ENCODE measurements at regions not wholly inside any gene's neighbourhood (a gene's known extent, or its start where the extent isn't known, plus 50 kb on each side); places are given as distances from the start of the nearest gene placed in this dataset.

DNA sequence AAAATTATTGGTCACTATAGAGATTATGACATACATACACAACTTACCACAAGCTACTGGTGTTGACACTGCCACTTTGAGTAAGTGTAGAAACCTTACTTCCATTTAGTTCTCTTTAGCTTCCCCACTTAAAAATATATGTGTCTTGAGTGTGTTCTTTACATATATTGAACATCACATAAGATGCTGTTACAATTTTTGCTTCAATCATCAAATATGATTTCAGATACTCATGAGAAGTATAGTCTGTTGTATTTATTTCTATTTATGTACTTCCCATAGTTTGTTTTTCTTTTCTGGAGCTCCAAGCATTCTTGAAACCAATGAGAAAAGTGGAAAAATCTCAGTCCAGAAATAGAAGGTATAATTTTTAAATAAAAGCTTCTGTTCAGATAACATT, 102.7 kb upstream of the SDK1 start:
- TF ChIP-seq POLR2AphosphoS5 (IDR thresholded peaks at IDR 0.05) (no peak), POLR2A (IDR thresholded peaks at IDR 0.05) (no peak), EP300 (IDR thresholded peaks at IDR 0.05) (no peak)
- TF ChIP-seq, protein P1, sequence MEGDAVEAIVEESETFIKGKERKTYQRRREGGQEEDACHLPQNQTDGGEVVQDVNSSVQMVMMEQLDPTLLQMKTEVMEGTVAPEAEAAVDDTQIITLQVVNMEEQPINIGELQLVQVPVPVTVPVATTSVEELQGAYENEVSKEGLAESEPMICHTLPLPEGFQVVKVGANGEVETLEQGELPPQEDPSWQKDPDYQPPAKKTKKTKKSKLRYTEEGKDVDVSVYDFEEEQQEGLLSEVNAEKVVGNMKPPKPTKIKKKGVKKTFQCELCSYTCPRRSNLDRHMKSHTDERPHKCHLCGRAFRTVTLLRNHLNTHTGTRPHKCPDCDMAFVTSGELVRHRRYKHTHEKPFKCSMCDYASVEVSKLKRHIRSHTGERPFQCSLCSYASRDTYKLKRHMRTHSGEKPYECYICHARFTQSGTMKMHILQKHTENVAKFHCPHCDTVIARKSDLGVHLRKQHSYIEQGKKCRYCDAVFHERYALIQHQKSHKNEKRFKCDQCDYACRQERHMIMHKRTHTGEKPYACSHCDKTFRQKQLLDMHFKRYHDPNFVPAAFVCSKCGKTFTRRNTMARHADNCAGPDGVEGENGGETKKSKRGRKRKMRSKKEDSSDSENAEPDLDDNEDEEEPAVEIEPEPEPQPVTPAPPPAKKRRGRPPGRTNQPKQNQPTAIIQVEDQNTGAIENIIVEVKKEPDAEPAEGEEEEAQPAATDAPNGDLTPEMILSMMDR (IDR thresholded peaks at IDR 0.05) = no peak
- no peak overlapping the region for H3K27ac ChIP-seq
- peaks cover 8% of the 10 kb centered on the region for H3K27me3 ChIP-seq
- H3K4me1 ChIP-seq = no peaks in the 10 kb centered on the region
- no peak overlapping the region for H3K4me3 ChIP-seq
- ATAC-seq = no peak
- H3K9me3 ChIP-seq = peaks cover 0 to 15% (median 0%) of the 10 kb centered on the region in 3 donors
- H3K36me3 ChIP-seq = no peaks in the 10 kb centered on the region

DNA sequence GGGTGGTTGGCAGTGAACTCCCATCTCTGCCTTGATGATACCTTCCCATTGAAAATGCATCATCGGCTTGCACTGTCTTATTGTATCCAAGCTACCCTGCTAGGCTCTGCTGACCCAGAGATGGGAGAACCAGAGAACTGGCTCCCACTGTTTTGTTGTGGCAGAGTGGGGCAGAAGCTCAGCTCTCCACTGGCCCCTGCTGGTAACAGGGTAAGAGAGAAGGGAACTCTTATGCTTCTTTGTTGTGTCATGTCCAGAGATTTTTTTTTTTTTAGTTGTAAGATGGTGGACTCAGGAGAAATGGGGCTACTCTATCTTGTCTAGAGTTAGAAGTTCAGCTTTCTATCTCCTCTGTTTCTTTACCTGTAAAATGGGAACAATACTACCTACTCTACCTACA, 100.5 kb upstream of the SDK1 start:
- no peaks in the 10 kb centered on the region for H3K36me3 ChIP-seq
- WGBS, 2 donors (ENCODE audit: low coverage in 1 of 2) = no CpG with 5 or more reads among the region's 1 CpG
- H3K27ac ChIP-seq = no peak overlapping the region
- TF ChIP-seq EP300 (IDR thresholded peaks at IDR 0.05) (no peak), POLR2A (IDR thresholded peaks at IDR 0.05) (no peak), POLR2AphosphoS5 (IDR thresholded peaks at IDR 0.05) (no peak)
- TF ChIP-seq, protein P1 (IDR thresholded peaks at IDR 0.05) = no peak
- peaks cover 8% of the 10 kb centered on the region for H3K27me3 ChIP-seq
- no peak for ATAC-seq
- H3K9me3 ChIP-seq = peaks cover 0 to 15% (median 0%) of the 10 kb centered on the region in 3 donors
- H3K4me3 ChIP-seq = no peak overlapping the region
- no peaks in the 10 kb centered on the region for H3K4me1 ChIP-seq

DNA sequence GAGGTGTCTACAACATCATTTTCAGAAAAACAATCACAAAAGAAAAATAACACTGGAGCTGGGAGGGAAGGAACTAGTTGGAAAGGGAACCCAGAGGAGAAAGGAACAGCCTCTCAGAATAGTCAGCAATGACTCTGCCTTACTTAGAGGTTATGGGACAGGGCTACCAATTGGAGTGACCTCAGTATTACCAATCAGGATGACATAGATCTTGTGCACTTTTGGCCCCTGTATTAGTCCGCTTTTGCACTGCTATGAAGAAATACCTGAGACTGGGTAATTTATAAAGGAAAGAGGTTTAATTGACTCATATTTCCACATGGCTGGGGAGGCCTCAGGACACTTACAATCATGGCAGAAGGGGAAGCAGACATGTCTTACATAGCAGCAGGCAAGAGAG, 99.7 kb upstream of the SDK1 start:
- H3K36me3 ChIP-seq = no peaks in the 10 kb centered on the region
- H3K27ac ChIP-seq = no peak overlapping the region
- ATAC-seq = no peak
- H3K4me1 ChIP-seq = no peaks in the 10 kb centered on the region
- H3K4me3 ChIP-seq = no peak overlapping the region
- peaks cover 8% of the 10 kb centered on the region for H3K27me3 ChIP-seq
- peaks cover 0 to 15% (median 0%) of the 10 kb centered on the region in 3 donors for H3K9me3 ChIP-seq
- TF ChIP-seq POLR2A (IDR thresholded peaks at IDR 0.05) (no peak), POLR2AphosphoS5 (IDR thresholded peaks at IDR 0.05) (no peak), EP300 (IDR thresholded peaks at IDR 0.05) (no peak)
- TF ChIP-seq, protein P1 (IDR thresholded peaks at IDR 0.05) = no peak
- WGBS, 2 donors (ENCODE audit: low coverage in 1 of 2) = 50 to 88% methylated on average over 1 of the region's 1 CpG

DNA sequence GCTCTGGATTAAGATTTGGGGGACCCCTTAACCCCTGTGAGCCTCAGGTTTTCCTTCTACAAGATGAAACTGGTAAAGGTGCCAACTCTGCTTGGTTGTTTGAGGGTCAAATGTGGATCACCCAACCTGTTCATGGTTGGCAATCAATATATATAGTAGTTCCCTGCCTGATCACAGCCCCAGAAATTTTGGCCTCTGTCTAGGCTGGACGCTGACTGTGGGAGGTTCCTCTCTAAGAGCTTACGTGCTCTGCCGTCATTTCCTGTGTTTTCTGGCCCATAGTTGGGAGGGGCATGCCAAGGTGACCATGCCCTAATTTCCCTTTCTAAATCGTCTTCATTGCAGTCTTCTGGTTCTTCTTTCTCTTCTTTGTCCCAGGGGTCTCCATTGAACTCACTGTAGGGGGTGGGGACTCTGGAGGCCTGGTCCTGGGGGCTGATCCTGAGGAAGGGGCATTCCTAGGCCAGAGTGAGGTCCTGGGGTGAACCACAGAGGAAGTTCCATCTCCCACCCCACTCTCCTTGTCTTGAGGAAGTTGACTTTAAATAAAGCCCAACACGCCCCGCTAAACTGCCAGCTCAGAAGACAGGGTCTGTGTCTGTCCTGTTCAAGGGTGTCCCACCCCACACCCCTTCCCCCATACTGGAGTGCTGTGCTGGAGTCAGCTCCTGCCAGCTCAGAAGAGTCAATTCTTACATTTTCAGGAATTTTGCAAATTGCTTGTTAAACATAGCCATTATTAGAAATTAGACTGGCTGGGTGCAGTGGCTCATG, 98.9 kb upstream of the SDK1 start:
- TF ChIP-seq, protein P1 (IDR thresholded peaks at IDR 0.05) = no peak
- TF ChIP-seq POLR2A (IDR thresholded peaks at IDR 0.05) = no peak
- no peak for TF ChIP-seq POLR2AphosphoS5 (IDR thresholded peaks at IDR 0.05)
- TF ChIP-seq EP300 (IDR thresholded peaks at IDR 0.05) = no peak
- Histone ChIP-seq H3K27me3 (peaks cover 1% of the 10 kb centered on the region), H3K36me3 (no peaks in the 10 kb centered on the region), H3K4me1 (no peaks in the 10 kb centered on the region), H3K27ac (no peak overlapping the region), H3K9me3 (peaks cover 0 to 15% (median 0%) of the 10 kb centered on the region in 3 donors), H3K4me3 (no peak overlapping the region)
- 73 to 74% methylated on average over 2 to 6 of the region's 6 CpGs for WGBS, 2 donors (ENCODE audit: low coverage in 1 of 2)
- ATAC-seq = no peak

DNA sequence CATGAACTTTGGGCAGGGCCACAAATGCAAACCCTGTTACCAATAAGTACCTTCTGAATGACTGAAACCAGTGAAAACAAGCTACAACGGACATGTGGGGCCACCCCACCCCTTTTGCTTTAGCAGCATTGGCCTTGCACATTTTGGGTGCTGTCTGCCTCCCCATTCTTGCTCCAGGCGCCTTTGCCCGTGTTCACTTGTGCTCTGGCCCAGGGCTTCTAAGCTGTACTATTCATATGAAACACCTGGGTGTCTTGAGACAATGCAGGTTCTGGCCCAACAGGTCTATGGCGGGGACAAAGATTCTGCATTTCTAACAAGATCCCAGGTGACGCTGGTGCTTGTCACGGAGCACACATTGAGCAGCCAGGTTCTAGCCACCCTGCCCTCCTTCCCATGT, 96.5 kb upstream of the SDK1 start:
- Histone ChIP-seq H3K4me1 (no peaks in the 10 kb centered on the region), H3K36me3 (no peaks in the 10 kb centered on the region), H3K27me3 (no peaks in the 10 kb centered on the region), H3K27ac (no peak overlapping the region), H3K9me3 (no peaks in the 10 kb centered on the region), H3K4me3 (no peak overlapping the region)
- WGBS, 2 donors (ENCODE audit: low coverage in 1 of 2) = 81 to 100% methylated on average over 3 to 6 of the region's 6 CpGs
- TF ChIP-seq POLR2AphosphoS5 (IDR thresholded peaks at IDR 0.05) (no peak), POLR2A (IDR thresholded peaks at IDR 0.05) (no peak), EP300 (IDR thresholded peaks at IDR 0.05) (no peak)
- TF ChIP-seq, protein P1 (IDR thresholded peaks at IDR 0.05) = no peak
- no peak for ATAC-seq

Data from gastroesophageal sphincter (tissue), 4 donors.